ENCODE measurements at regions not wholly inside any gene's neighbourhood (a gene's known extent, or its start where the extent isn't known, plus 50 kb on each side); places are given as distances from the start of the nearest gene placed in this dataset.

DNA sequence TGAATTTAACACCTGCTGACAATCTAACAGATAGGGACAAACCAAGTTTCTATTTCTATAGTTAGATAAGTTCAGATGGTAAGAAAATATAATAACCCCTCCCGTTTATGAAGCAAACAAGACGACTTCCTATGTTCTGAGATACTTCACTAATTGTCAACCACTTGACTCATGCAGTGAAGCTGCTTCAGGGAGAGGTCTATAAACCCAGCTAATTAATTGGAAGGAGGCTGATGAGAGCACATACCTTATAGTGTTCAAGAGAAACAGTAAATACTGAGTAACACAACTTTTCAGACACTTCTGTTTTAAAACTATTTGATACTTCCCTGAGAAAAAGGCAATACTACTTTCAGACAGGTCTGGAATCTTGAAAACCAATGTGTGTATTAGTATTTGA is 229.4 kb upstream of the UBASH3B start:
- TF ChIP-seq, protein P1, sequence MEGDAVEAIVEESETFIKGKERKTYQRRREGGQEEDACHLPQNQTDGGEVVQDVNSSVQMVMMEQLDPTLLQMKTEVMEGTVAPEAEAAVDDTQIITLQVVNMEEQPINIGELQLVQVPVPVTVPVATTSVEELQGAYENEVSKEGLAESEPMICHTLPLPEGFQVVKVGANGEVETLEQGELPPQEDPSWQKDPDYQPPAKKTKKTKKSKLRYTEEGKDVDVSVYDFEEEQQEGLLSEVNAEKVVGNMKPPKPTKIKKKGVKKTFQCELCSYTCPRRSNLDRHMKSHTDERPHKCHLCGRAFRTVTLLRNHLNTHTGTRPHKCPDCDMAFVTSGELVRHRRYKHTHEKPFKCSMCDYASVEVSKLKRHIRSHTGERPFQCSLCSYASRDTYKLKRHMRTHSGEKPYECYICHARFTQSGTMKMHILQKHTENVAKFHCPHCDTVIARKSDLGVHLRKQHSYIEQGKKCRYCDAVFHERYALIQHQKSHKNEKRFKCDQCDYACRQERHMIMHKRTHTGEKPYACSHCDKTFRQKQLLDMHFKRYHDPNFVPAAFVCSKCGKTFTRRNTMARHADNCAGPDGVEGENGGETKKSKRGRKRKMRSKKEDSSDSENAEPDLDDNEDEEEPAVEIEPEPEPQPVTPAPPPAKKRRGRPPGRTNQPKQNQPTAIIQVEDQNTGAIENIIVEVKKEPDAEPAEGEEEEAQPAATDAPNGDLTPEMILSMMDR (IDR thresholded peaks at IDR 0.05; ENCODE audit: low read depth, low read length): no peak
- no peak for DNase-seq (ENCODE audit: extremely low read depth, low read depth)

GRCh38 chr11:122424636-122425035 is 230.9 kb upstream of the UBASH3B start:
- TF ChIP-seq, protein P1 (IDR thresholded peaks at IDR 0.05; ENCODE audit: low read depth, low read length): no peak
- no peak for DNase-seq (ENCODE audit: extremely low read depth, low read depth)

DNA sequence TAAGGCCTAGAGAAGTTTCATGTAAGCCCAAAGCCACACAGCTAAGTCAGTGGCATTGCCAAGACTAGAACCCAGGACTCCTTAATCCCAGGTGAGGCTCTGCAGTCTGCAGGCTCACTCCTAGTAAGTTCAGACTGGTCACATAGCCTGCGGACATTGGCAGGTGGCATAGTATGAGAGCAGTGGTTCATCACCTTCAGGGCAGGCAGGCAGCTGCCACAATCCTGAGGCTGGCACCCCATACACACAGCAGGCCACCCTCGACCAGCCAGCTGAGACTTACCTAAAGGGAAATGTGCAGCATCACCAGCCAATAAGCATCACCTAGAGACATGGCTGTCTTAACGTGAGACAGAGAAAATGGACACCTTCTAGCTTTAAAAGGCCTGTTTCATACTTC is 231.6 kb upstream of the UBASH3B start:
- TF ChIP-seq, protein P1 (IDR thresholded peaks at IDR 0.05; ENCODE audit: low read depth, low read length): no peak
- no peak for DNase-seq (ENCODE audit: extremely low read depth, low read depth)

DNA sequence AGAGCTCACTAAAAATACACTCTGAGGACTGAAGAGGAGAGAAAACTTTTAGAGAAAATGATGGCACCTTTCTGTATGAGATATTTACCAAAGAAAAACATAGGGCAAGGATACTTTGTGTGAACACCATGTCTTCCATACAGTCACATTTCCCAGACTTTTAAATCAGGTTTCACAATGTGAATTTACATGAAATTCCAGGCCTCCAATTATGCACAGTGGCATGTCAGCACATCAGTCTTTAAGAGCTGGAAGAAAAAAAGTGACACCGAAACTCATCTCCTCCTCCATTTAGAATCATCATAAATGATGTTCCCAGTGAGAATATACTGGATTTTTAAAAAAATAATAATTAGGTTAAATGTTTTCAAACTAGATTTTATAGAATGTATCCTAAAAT is 232.2 kb upstream of the UBASH3B start:
- TF ChIP-seq, protein P1 (IDR thresholded peaks at IDR 0.05; ENCODE audit: low read depth, low read length): no peak

GRCh38 chr11:122422682-122423081 is 232.8 kb upstream of the UBASH3B start:
- DNase-seq (ENCODE audit: extremely low read depth, low read depth): no peak
- TF ChIP-seq, protein P1 (IDR thresholded peaks at IDR 0.05; ENCODE audit: low read depth, low read length): no peak

More for the DNA sequence above, 232.2 kb upstream of the UBASH3B start:
- DNase-seq (ENCODE audit: extremely low read depth, low read depth): no peak

- TF ChIP-seq, protein P1 (IDR thresholded peaks at IDR 0.05; ENCODE audit: low read depth, low read length): no peak
- DNase-seq (ENCODE audit: extremely low read depth, low read depth): no peak
These were observed 233.8 kb upstream of the UBASH3B start for GRCh38 chr11:122421702-122422101.

DNA sequence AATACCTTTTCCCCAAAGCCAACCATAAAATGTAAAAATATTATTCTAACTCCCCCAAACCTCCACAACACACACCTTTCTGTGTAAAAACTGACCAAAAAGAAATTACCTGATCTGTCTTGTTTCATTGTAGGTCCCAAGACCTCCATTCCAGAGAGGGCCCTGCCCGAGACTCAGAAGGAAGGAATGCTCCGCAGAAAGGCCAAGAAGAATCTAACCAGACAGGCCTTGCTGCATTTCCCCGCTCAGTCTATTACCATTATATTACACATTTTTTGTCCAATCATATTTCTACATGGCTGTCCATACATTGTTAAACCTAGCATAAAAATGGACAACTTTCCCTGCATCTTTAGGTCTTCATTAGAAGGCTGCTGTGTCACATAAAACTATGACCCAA is 237.5 kb upstream of the UBASH3B start:
- DNase-seq (ENCODE audit: extremely low read depth, low read depth): no peak
- TF ChIP-seq, protein P1 (IDR thresholded peaks at IDR 0.05; ENCODE audit: low read depth, low read length): no peak
